GM20000 (cell line): ENCODE measurements at regions not wholly inside any gene's neighbourhood (a gene's known extent, or its start where the extent isn't known, plus 50 kb on each side); places are given as distances from the start of the nearest gene placed in this dataset.
"Not testable (repeated sequence)": the region's sequence is repeated elsewhere in the genome, so short reads cannot be mapped to it uniquely, and the experiment has no call there.

Experiments
- DNase-seq: peaks from one replicate; pipeline ENCODE4 v3.0.0; 2012; ENCODE audit warnings: low spot score
- TF ChIP-seq, protein P1 (sequence below): IDR thresholded peaks from 2 replicates; pipeline ENCODE4 v1.5.1; 2012; ENCODE audit warnings: mild to moderate bottlenecking, control low read depth; ENCODE audit errors: extremely low read depth, missing control alignments

DNA sequence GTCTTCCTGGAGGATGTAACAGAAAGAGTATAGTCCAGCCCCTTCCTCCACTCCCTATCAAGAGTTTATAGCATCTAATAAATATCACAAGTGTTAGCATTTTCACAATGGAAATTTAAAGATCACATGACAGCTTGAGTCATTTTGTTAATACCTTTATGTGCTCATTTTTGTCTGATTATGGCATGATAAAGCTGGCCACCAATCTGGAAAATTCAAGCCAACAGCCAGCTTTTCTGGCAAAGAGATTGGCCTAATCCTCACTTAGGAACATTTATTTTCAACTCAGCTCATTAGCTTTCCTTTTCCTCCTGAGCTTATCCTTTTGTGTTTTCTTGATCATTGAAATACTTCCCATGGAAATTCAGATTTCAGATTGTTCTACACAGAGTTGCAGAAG lies 262.9 kb upstream of the RBMS1 start:
- DNase-seq = no peak
- TF ChIP-seq, protein P1, sequence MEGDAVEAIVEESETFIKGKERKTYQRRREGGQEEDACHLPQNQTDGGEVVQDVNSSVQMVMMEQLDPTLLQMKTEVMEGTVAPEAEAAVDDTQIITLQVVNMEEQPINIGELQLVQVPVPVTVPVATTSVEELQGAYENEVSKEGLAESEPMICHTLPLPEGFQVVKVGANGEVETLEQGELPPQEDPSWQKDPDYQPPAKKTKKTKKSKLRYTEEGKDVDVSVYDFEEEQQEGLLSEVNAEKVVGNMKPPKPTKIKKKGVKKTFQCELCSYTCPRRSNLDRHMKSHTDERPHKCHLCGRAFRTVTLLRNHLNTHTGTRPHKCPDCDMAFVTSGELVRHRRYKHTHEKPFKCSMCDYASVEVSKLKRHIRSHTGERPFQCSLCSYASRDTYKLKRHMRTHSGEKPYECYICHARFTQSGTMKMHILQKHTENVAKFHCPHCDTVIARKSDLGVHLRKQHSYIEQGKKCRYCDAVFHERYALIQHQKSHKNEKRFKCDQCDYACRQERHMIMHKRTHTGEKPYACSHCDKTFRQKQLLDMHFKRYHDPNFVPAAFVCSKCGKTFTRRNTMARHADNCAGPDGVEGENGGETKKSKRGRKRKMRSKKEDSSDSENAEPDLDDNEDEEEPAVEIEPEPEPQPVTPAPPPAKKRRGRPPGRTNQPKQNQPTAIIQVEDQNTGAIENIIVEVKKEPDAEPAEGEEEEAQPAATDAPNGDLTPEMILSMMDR = no peak

DNA sequence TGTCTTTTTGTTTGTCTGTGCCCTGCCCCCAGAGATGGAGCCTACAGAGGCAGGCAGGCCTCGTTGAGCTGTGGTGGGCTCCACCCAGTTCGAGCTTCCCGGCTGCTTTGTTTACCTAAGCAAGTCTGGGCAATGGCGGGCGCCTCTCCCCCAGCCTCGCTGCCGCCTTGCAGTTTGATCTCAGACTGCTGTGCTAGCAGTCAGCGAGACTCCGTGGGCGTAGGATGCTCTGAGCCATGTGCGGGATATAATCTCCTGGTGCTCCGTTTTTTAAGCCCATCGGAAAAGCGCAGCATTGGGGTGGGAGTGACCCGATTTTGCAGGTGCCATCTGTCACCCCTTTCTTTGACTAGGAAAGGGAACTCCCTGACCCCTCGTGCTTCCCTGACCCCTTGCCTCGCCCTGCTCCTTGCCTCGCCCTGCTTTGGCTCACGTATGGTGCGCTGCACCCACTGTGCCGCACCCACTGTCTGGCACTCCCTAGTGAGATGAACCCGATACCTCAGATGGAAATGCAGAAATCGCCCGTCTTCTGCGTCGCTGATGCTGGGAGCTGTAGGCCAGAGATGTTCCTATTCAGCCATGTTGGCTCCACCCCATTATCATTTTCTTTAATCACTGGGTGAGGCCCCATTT lies 269.0 kb upstream of the RBMS1 start:
- not testable (repeated sequence) for DNase-seq

DNA sequence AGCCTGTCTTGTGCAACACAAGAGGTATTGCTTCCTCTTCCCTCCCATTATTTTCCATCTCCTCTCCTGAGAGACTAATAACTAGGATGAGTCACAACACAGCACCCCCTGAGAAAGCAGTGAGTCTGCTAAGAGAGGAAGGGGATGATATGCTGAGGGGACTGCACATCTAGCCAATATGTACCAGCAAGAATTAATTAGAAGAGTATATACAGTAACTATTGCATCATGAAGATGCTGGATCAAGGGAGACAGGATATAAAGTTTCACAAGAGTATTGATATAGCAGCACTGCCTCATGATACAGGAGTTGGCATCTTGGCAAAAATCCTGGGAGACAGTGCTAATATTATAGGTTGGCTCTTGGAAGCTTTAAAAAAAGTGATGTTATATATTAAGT lies 289.9 kb upstream of the RBMS1 start:
- no peak for DNase-seq
- TF ChIP-seq, protein P1 = no peak

DNA sequence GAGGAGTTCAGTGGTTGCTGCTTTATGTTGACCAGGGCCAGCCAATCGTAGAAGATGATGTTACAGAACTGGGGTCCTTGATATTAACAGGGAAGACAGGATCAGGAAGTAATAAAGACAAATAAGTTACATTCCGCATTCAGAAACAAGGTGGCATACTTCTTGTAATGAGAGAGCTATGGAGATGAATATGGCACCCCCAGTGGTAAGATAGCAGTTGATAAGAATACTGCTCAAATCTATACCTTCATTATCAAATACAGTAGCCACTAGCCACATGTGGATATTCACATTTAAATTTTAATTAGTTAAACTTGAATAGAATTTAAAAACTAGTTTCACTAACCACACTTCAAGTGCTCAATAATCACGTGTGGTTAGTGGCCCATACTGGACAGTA lies 290.4 kb upstream of the RBMS1 start:
- TF ChIP-seq, protein P1 = no peak
- no peak for DNase-seq

- no peak for DNase-seq
- TF ChIP-seq, protein P1 = no peak
These were observed 297.1 kb upstream of the RBMS1 start for GRCh38 chr2:160790738-160791137.

DNA sequence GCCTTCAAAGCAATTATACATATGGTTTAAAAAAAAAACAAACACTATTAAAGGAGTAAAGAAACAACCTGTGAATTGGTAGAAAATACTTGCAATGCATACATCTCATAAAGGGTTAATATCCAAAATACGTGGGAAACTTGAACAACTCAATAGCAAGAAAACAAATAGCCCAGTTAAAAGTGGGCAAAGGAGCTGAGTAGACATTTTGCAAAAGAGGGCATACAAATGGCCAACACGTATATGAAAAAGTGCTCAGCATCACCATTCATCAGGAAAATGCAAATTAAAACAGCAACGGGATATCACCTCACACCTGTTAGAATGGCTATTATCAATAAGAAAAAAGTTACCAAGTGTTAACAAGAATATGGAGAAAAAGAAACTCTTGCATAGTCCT lies 298.3 kb upstream of the RBMS1 start:
- DNase-seq = no peak
- TF ChIP-seq, protein P1 = no peak

GRCh38 chr2:160792837-160793236 lies 299.2 kb upstream of the RBMS1 start:
- TF ChIP-seq, protein P1 = no peak
- DNase-seq = no peak

- DNase-seq = no peak
- TF ChIP-seq, protein P1 = no peak
These were observed 301.3 kb upstream of the RBMS1 start for GRCh38 chr2:160794926-160795325.
